Hepatic stellate cell (primary cell): ENCODE measurements at regions not wholly inside any gene's neighbourhood (a gene's known extent, or its start where the extent isn't known, plus 50 kb on each side); places are given as distances from the start of the nearest gene placed in this dataset.

Experiments used
- DNase-seq: peaks from one replicate; pipeline ENCODE4 v3.0.0; 2011; ENCODE audit warnings: low spot score

GRCh38 chr2:59732871-59733566 lies 820.4 kb downstream of the BCL11A start:
- no peak for DNase-seq

GRCh38 chr2:59727121-59727590 lies 826.3 kb downstream of the BCL11A start:
- no peak for DNase-seq

GRCh38 chr2:59726228-59727120 lies 827.0 kb downstream of the BCL11A start:
- no peak for DNase-seq

GRCh38 chr2:59724746-59725145 lies 828.7 kb downstream of the BCL11A start:
- DNase-seq, result no peak

- DNase-seq, result no peak
Observed at GRCh38 chr2:59720296-59720866, 833.1 kb downstream of the BCL11A start.

- DNase-seq, result no peak
Observed at GRCh38 chr2:59713577-59713976, 839.9 kb downstream of the BCL11A start.

GRCh38 chr2:59711121-59711520 lies 842.3 kb downstream of the BCL11A start:
- DNase-seq, result no peak

GRCh38 chr2:59706729-59707128 lies 846.7 kb downstream of the BCL11A start:
- DNase-seq, result no peak

- DNase-seq, result no peak
Observed at GRCh38 chr2:59703796-59704195, 849.7 kb downstream of the BCL11A start.

GRCh38 chr2:59702026-59702425 lies 851.4 kb downstream of the BCL11A start:
- no peak for DNase-seq

- no peak for DNase-seq
Observed at GRCh38 chr2:59701271-59701994, 852.0 kb downstream of the BCL11A start.

GRCh38 chr2:59694176-59694575 lies 859.3 kb downstream of the BCL11A start:
- no peak for DNase-seq

GRCh38 chr2:59693231-59693959 lies 860.1 kb downstream of the BCL11A start:
- DNase-seq, result no peak

- DNase-seq, result no peak
Observed at GRCh38 chr2:59691518-59692190, 861.8 kb downstream of the BCL11A start.

- no peak for DNase-seq
Observed at GRCh38 chr2:59690849-59691248, 862.6 kb downstream of the BCL11A start.

- DNase-seq, result no peak
Observed at GRCh38 chr2:59684771-59685166, 868.7 kb downstream of the BCL11A start.

GRCh38 chr2:59684116-59684770 lies 869.2 kb downstream of the BCL11A start:
- no peak for DNase-seq

GRCh38 chr2:59680863-59681262 lies 872.6 kb downstream of the BCL11A start:
- no peak for DNase-seq

GRCh38 chr2:59677158-59677557 lies 876.3 kb downstream of the BCL11A start:
- DNase-seq, result no peak

GRCh38 chr2:59674100-59674499 lies 879.4 kb downstream of the BCL11A start:
- DNase-seq, result no peak
